Upper lobe of left lung (tissue), 6 donors: ENCODE measurements at regions not wholly inside any gene's neighbourhood (a gene's known extent, or its start where the extent isn't known, plus 50 kb on each side); places are given as distances from the start of the nearest gene placed in this dataset.
A peak's percentile ranks its signal among the peaks of the same experiment; 100 is the strongest.

Experiments
- ATAC-seq, 2 donors: fragments of 200-7000 bp; cut with Tn5 transposase; one replicate each; pipeline ENCODE4 v1.9.1; 2022; ENCODE audit warnings: mild to moderate bottlenecking in 2 of 2, moderate library complexity in 2 of 2; ENCODE audit not compliant: low FRiP score in 2 of 2
- DNase-seq, 2 donors: peaks; one replicate each; pipeline ENCODE4 v3.0.0-alpha.2; 2019 to 2020
- H3K27ac ChIP-seq, 4 donors: fragments of 200-600 bp; sonication (generic); one replicate each; pipeline ENCODE4 v1.5.1; 2016 to 2019
- H3K27me3 ChIP-seq, 4 donors: fragments of 200-600 bp; sonication (generic); one replicate each; pipeline ENCODE4 v1.5.1; 2017 to 2019
- H3K36me3 ChIP-seq, 4 donors: fragments of 200-600 bp; sonication (generic); one replicate each; pipeline ENCODE4 v1.5.1; 2016 to 2019
- H3K4me1 ChIP-seq, 4 donors: fragments of 200-600 bp; sonication (generic); one replicate each; pipeline ENCODE4 v1.5.1; 2018 to 2019
- H3K4me3 ChIP-seq, 4 donors: fragments of 200-600 bp; sonication (generic); one replicate each; pipeline ENCODE4 v1.5.1; 2017 to 2019; ENCODE audit warnings: mild to moderate bottlenecking in 2 of 4, moderate library complexity in 1 of 4
- H3K9me3 ChIP-seq, 4 donors: fragments of 200-600 bp; sonication (generic); one replicate each; pipeline ENCODE4 v1.5.1; 2018 to 2019
- EP300 ChIP-seq, 4 donors: sonication (generic); formaldehyde crosslinking; IDR thresholded peaks; one replicate each; pipeline ENCODE4 v1.5.1; 2017; ENCODE audit warnings: antibody characterized with exemption in 4 of 4, control low read depth in 2 of 4
- POLR2A ChIP-seq, 4 donors: fragments of 450-650 bp; IDR thresholded peaks; one replicate each; pipeline ENCODE4 v1.5.1; 2016 to 2017; ENCODE audit warnings: antibody characterized with exemption in 4 of 4, mild to moderate bottlenecking in 2 of 4
- POLR2AphosphoS5 ChIP-seq, 2 donors: sonication (generic); formaldehyde crosslinking; IDR thresholded peaks; one replicate each; pipeline ENCODE4 v1.5.1; 2017; ENCODE audit warnings: antibody characterized with exemption in 2 of 2
- WGBS, 2 donors: methylation state at CpG; one replicate each; pipeline ENCODE4 v1.1.5; 2017 to 2018; 5-methylcytosine and 5-hydroxymethylcytosine counted together
- TF ChIP-seq, protein P1 (sequence below), 6 experiments: fragments of 450-650 bp in 4 of 6; fragments of 200-600 bp in 2 of 6; sonication (generic) in 2 of 6; IDR thresholded peaks; one replicate each; pipeline ENCODE4 v1.5.1; 2016 to 2019; ENCODE audit warnings: antibody characterized with exemption in 6 of 6
- donor health status: DM: no; HTN: no; CAD: no; lungs with moderate emphysema.
- donor health status: DM: no; HTN: yes; CAD: no; lungs with severe emphysema.

- Histone ChIP-seq H3K36me3 (no peaks in the 10 kb centered on the region), H3K27me3 (no peaks in the 10 kb centered on the region), H3K4me1 (peaks cover 0 to 10% (median 0%) of the 10 kb centered on the region in 4 donors), H3K27ac (peak overlapping the region; percentile 19 to 72 (median 60)), H3K9me3 (no peaks in the 10 kb centered on the region), H3K4me3 (no peak overlapping the region)
- peak; percentile 43 to 77 for ATAC-seq
- 62 to 68% methylated on average over 4 to 6 of the region's 6 CpGs for WGBS, 2 donors
- no peak for TF ChIP-seq POLR2A (IDR thresholded peaks at IDR 0.05)
- TF ChIP-seq, protein P1, sequence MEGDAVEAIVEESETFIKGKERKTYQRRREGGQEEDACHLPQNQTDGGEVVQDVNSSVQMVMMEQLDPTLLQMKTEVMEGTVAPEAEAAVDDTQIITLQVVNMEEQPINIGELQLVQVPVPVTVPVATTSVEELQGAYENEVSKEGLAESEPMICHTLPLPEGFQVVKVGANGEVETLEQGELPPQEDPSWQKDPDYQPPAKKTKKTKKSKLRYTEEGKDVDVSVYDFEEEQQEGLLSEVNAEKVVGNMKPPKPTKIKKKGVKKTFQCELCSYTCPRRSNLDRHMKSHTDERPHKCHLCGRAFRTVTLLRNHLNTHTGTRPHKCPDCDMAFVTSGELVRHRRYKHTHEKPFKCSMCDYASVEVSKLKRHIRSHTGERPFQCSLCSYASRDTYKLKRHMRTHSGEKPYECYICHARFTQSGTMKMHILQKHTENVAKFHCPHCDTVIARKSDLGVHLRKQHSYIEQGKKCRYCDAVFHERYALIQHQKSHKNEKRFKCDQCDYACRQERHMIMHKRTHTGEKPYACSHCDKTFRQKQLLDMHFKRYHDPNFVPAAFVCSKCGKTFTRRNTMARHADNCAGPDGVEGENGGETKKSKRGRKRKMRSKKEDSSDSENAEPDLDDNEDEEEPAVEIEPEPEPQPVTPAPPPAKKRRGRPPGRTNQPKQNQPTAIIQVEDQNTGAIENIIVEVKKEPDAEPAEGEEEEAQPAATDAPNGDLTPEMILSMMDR (IDR thresholded peaks at IDR 0.05) = no peak
- peak in 1 of 2 donors; percentile 23 for TF ChIP-seq POLR2AphosphoS5 (IDR thresholded peaks at IDR 0.05)
- peak in 2 of 4 donors; percentile 28 to 33 for TF ChIP-seq EP300 (IDR thresholded peaks at IDR 0.05)
- DNase-seq = no peak
These were observed 84.4 kb upstream of the YWHAQ start for GRCh38 chr2:9715238-9715637.

- ATAC-seq (no peak), DNase-seq (no peak)
- peaks cover 0 to 10% (median 0%) of the 10 kb centered on the region in 4 donors for H3K4me1 ChIP-seq
- H3K9me3 ChIP-seq = no peaks in the 10 kb centered on the region
- 90 to 95% methylated on average over 7 of the region's 7 CpGs for WGBS, 2 donors
- no peak overlapping the region for H3K4me3 ChIP-seq
- no peak overlapping the region for H3K27ac ChIP-seq
- H3K36me3 ChIP-seq = no peaks in the 10 kb centered on the region
- TF ChIP-seq, protein P1 (IDR thresholded peaks at IDR 0.05) = no peak
- TF ChIP-seq EP300 (IDR thresholded peaks at IDR 0.05) (no peak), POLR2AphosphoS5 (IDR thresholded peaks at IDR 0.05) (no peak), POLR2A (IDR thresholded peaks at IDR 0.05) (no peak)
- no peaks in the 10 kb centered on the region for H3K27me3 ChIP-seq
These were observed 87.2 kb upstream of the YWHAQ start for GRCh38 chr2:9717886-9718451.

DNA sequence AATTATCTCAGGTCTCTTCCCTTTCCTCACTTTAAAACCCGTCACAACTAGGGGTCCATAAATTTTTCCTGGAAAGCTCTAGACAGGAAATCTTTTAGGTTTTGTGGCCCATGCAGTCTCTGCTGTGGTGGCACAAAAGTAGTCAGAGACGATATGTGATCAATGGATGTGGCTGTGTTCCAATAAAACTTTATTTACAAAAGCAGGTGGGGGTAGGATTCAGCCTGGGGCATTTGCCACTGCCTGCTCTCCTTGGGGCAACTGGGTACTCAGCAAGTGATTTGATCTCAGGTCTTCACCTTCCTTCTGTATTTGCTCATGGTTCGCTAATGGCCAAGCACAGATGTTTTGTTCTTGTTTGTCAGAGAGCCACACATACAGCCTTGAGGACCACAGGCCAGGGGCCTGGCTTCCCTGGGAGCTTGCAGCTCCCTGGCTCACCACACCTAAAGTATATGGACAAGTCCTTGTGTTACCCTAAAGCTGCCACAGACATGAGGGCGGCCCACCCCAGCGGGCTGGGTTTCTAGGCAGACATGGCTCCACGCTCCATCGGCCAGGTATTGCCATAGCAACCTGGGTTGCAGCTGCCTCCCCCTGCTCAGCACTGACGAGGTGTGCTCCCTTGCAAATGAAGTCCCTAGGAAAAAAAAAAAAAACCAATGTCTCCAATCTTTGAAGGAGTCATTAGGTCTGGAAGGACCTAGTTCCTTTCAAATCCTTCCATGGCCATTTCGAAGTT is 89.7 kb upstream of the YWHAQ start:
- Histone ChIP-seq H3K36me3 (no peaks in the 10 kb centered on the region), H3K9me3 (no peaks in the 10 kb centered on the region), H3K4me1 (peaks cover 0 to 1% (median 0%) of the 10 kb centered on the region in 4 donors), H3K27ac (no peak overlapping the region), H3K4me3 (no peak overlapping the region), H3K27me3 (no peaks in the 10 kb centered on the region)
- ATAC-seq (no peak), DNase-seq (no peak)
- no peak for TF ChIP-seq POLR2AphosphoS5 (IDR thresholded peaks at IDR 0.05)
- TF ChIP-seq, protein P1 (IDR thresholded peaks at IDR 0.05) = no peak
- no peak for TF ChIP-seq POLR2A (IDR thresholded peaks at IDR 0.05)
- no peak for TF ChIP-seq EP300 (IDR thresholded peaks at IDR 0.05)
- WGBS, 2 donors = 92 to 95% methylated on average over 9 of the region's 9 CpGs

DNA sequence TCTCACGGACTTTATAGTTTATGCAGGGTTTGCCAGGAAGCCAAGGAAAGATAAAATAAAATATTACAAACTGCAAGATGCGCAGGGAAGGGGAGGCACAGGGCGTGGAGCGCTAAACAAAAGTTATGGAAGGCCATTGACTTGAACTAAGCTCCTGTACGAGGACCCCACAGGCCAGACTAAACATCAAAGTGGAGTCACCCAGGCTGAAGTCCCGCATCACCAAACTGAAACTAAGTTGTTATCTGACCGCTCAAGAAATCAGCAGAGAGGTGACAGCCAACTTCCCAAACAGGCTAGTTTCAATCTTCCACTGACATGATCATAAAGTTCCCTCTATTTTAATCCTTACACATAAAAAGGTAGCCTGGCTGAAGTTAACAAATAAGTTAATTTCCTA is 90.5 kb upstream of the YWHAQ start:
- Histone ChIP-seq H3K27ac (no peak overlapping the region), H3K36me3 (no peaks in the 10 kb centered on the region), H3K4me3 (no peak overlapping the region), H3K9me3 (no peaks in the 10 kb centered on the region), H3K4me1 (no peaks in the 10 kb centered on the region), H3K27me3 (no peaks in the 10 kb centered on the region)
- 70 to 71% methylated on average over 7 of the region's 7 CpGs for WGBS, 2 donors
- TF ChIP-seq, protein P1 (IDR thresholded peaks at IDR 0.05) = no peak
- ATAC-seq (no peak), DNase-seq (no peak)

DNA sequence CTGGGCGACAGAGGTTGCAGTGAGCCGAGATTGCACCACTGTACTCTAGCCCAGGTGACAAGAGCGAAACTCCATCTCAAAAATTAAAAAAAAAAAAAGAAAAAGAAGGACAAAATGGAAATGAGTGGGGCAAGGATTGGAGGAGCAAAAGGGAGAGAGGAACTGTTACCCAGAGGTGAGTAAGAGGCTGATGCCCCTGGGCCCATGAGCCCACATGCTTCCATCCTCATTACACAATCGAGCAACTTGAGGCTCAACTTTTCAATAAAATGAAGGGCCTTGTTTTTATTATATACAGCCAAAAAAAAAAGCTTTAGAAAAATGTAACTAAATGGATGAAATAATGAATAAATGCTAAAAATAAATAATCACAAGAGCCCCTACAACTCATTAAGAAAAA is 91.7 kb upstream of the YWHAQ start:
- H3K9me3 ChIP-seq = no peaks in the 10 kb centered on the region
- no peak for TF ChIP-seq POLR2A (IDR thresholded peaks at IDR 0.05)
- TF ChIP-seq, protein P1 (IDR thresholded peaks at IDR 0.05) = no peak
- DNase-seq (no peak), ATAC-seq (no peak)
- H3K4me1 ChIP-seq = no peaks in the 10 kb centered on the region
- H3K36me3 ChIP-seq = no peaks in the 10 kb centered on the region
- H3K4me3 ChIP-seq = no peak overlapping the region
- H3K27ac ChIP-seq = no peak overlapping the region
- H3K27me3 ChIP-seq = no peaks in the 10 kb centered on the region
- 99% methylated on average over 4 of the region's 4 CpGs for WGBS, 2 donors
